ENCODE measurements at regions not wholly inside any gene's neighbourhood (a gene's known extent, or its start where the extent isn't known, plus 50 kb on each side); places are given as distances from the start of the nearest gene placed in this dataset.

DNA sequence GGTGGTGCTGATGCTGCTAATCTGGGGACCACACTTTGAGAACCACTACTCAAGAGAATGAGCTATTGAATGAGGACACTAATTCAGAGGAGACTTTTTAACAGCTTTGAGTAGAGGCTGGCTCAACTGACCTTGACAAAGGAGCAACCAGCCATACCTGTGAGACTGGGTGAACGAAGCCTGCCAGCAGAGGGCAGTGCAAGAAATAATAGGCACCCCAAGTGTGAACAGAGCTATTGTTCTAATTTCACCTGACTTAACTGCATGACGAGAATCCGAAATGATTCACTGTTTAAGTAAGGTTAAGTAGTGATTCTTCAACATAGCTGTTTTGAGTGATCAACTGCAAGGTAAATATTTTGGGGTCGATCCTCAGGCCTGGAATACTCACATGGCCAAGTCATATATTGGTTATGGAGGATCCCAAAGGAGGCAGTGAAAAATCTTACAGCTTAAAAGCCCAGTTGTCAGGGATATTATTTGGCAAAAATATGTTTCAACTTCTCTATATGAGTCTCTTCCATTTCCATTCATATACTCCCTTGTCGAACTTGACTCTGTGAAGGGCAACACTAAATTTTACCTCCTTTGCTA lies 550.5 kb upstream of the MARCKS start:
- Mint-ChIP-seq H3K4me3 (no peak overlapping the region), H3K36me3 (ENCODE audit: low read depth) (no peaks in the 10 kb centered on the region), H3K27ac (no peak overlapping the region), H3K9me3 (no peaks in the 10 kb centered on the region), H3K4me1 (ENCODE audit: low read depth) (peaks cover 4% of the 10 kb centered on the region; the same call in 1 of the 2 replicates), H3K27me3 (ENCODE audit: insufficient read depth) (no peaks in the 10 kb centered on the region)
- TF ChIP-seq, protein P1, sequence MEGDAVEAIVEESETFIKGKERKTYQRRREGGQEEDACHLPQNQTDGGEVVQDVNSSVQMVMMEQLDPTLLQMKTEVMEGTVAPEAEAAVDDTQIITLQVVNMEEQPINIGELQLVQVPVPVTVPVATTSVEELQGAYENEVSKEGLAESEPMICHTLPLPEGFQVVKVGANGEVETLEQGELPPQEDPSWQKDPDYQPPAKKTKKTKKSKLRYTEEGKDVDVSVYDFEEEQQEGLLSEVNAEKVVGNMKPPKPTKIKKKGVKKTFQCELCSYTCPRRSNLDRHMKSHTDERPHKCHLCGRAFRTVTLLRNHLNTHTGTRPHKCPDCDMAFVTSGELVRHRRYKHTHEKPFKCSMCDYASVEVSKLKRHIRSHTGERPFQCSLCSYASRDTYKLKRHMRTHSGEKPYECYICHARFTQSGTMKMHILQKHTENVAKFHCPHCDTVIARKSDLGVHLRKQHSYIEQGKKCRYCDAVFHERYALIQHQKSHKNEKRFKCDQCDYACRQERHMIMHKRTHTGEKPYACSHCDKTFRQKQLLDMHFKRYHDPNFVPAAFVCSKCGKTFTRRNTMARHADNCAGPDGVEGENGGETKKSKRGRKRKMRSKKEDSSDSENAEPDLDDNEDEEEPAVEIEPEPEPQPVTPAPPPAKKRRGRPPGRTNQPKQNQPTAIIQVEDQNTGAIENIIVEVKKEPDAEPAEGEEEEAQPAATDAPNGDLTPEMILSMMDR (IDR thresholded peaks at IDR 0.05): peak; percentile 86
- no peak for DNase-seq

DNA sequence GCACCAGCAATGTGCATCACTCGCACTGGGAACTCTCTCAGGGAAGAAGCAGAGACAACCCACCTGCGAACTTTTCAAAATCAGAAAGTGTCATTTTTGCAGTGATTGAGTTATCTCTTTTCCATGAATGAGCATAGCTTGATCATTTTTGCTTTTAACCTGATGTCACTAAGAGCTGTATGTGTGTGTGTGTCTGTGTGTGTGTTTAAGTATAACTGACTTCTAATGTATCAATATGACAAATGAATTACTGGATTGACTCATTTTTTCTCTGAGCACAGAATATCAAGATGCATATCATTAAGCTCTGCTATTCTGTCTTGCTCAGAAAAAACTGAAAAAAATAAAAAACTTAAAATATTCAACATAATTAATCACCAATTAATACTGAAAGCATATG lies 548.9 kb upstream of the MARCKS start:
- no peak for DNase-seq
- Mint-ChIP-seq H3K9me3 (no peaks in the 10 kb centered on the region), H3K36me3 (ENCODE audit: low read depth) (no peaks in the 10 kb centered on the region), H3K27me3 (ENCODE audit: insufficient read depth) (no peaks in the 10 kb centered on the region), H3K4me3 (no peak overlapping the region), H3K4me1 (ENCODE audit: low read depth) (no peaks in the 10 kb centered on the region), H3K27ac (no peak overlapping the region)
- TF ChIP-seq, protein P1 (IDR thresholded peaks at IDR 0.05): no peak

- peaks cover 13% of the 10 kb centered on the region for H3K4me1 Mint-ChIP-seq (ENCODE audit: low read depth)
These were observed 543.3 kb upstream of the MARCKS start for GRCh38 chr6:113313841-113314240.

DNA sequence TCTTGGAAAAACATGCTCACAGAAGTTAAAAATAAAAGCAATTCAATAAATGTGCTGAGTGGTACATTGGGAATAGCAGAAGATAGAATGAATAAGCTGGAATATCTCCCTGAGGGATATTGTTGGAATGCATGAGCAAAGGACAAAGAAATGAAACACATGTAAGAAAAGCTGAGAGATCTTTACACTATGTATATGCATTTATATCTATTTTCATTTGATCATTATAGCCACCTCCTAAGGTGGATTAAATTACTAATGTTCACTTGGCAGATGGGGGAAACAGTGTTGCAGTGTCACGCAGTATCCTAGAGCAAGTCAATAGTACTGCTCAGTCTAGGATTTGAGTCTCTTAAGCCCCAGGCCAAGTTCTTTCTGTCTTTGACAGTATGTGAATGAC lies 542.0 kb upstream of the MARCKS start:
- no peak overlapping the region for H3K27ac Mint-ChIP-seq
- no peak overlapping the region for H3K4me3 Mint-ChIP-seq
- peaks cover 13% of the 10 kb centered on the region for H3K4me1 Mint-ChIP-seq (ENCODE audit: low read depth)
- H3K27me3 Mint-ChIP-seq (ENCODE audit: insufficient read depth): no peaks in the 10 kb centered on the region
- H3K36me3 Mint-ChIP-seq (ENCODE audit: low read depth): no peaks in the 10 kb centered on the region
- TF ChIP-seq, protein P1 (IDR thresholded peaks at IDR 0.05): no peak
- no peak for DNase-seq
- H3K9me3 Mint-ChIP-seq: no peaks in the 10 kb centered on the region

More at GRCh38 chr6:113313841-113314240, 543.3 kb upstream of the MARCKS start:
- H3K4me3 Mint-ChIP-seq: no peak overlapping the region
- H3K9me3 Mint-ChIP-seq: no peaks in the 10 kb centered on the region
- H3K27ac Mint-ChIP-seq: no peak overlapping the region
- TF ChIP-seq, protein P1 (IDR thresholded peaks at IDR 0.05): no peak
- DNase-seq: no peak
- no peaks in the 10 kb centered on the region for H3K36me3 Mint-ChIP-seq (ENCODE audit: low read depth)
- no peaks in the 10 kb centered on the region for H3K27me3 Mint-ChIP-seq (ENCODE audit: insufficient read depth)

DNA sequence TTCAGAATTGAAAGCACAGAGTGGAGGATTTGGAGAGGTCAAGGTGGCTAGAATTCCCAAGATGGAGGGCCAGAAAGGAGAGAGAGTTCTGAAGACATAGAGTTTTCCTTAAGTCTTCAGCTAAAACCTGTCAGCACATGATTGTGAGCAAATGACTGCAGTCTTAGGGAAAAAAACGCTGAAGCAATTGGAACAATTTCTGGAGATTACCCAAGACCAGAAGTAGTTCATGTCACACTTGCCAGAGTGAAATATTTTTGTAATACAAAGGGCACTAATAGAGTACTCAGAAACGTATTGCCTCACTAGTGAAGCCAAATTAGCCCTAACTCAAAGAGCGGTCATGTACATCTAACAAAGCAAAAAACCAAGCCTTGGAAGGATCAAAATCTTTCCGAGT lies 541.3 kb upstream of the MARCKS start:
- no peaks in the 10 kb centered on the region for H3K9me3 Mint-ChIP-seq
- no peak overlapping the region for H3K4me3 Mint-ChIP-seq
- peaks cover 13% of the 10 kb centered on the region for H3K4me1 Mint-ChIP-seq (ENCODE audit: low read depth)
- H3K27me3 Mint-ChIP-seq (ENCODE audit: insufficient read depth): no peaks in the 10 kb centered on the region
- TF ChIP-seq, protein P1 (IDR thresholded peaks at IDR 0.05): no peak
- no peak for DNase-seq
- H3K36me3 Mint-ChIP-seq (ENCODE audit: low read depth): no peaks in the 10 kb centered on the region
- H3K27ac Mint-ChIP-seq: no peak overlapping the region

DNA sequence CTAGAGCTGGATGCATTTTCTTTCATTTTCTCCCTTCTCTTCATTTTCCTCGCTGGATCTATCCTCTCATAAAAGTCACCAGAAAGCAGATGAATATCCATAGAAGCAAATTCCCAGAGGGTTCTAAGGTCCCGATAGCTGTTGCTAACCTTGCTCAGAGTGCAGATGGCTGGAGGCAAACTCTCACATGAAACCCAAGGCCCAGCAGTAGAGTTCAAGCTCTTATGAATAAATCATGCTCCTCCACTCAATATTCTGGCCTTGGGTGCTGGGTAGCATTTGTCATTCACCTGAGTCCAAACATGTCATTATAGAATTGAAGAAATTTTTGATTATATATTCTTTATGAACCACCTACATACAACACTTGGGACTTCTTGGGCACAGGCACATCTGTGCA lies 539.7 kb upstream of the MARCKS start:
- Mint-ChIP-seq H3K4me3 (no peak overlapping the region), H3K27me3 (ENCODE audit: insufficient read depth) (no peaks in the 10 kb centered on the region), H3K4me1 (ENCODE audit: low read depth) (peaks cover 13% of the 10 kb centered on the region), H3K27ac (no peak overlapping the region), H3K36me3 (ENCODE audit: low read depth) (no peaks in the 10 kb centered on the region), H3K9me3 (no peaks in the 10 kb centered on the region)
- no peak for DNase-seq
- TF ChIP-seq, protein P1 (IDR thresholded peaks at IDR 0.05): no peak

All from HFFc6 (cell line).